Activated gamma-delta T cell (primary cell): ENCODE measurements at regions not wholly inside any gene's neighbourhood (a gene's known extent, or its start where the extent isn't known, plus 50 kb on each side); places are given as distances from the start of the nearest gene placed in this dataset.
"Not testable (repeated sequence)": the region's sequence is repeated elsewhere in the genome, so short reads cannot be mapped to it uniquely, and the experiment has no call there.

Experiments
- DNase-seq: peaks from one replicate; lab custom pipeline; 2025; lab: John Stamatoyannopoulos, UW

DNA sequence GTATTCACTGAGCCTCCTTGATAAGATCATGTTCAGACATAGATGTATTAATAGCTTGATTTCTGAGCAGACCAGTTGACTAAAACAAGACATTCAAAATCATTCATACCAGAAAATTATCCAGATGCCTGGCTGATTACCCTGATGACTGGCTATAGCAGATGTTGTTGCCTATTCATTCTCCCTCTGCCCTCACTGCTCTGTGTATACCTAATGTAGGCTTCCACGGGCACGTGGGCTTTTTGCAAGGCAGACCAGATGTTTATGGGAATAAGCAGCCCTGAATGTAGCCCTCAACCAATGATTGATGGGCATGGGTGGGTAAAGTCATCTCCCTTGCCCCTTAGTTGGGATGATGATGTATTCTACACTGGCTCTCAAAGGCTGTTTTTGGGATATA, 289.1 kb downstream of the MBD2 start:
- no peak for DNase-seq

GRCh38 chr18:53920312-53921075, 304.0 kb downstream of the MBD2 start:
- no peak for DNase-seq

GRCh38 chr18:53918091-53918490, 306.4 kb downstream of the MBD2 start:
- DNase-seq: no peak

- DNase-seq: no peak
Observed at GRCh38 chr18:53911200-53911599, 313.3 kb downstream of the MBD2 start.

GRCh38 chr18:53909668-53910067, 314.8 kb downstream of the MBD2 start:
- DNase-seq: no peak

- DNase-seq: no peak
Observed at GRCh38 chr18:53907921-53908320, 316.5 kb downstream of the MBD2 start.

GRCh38 chr18:53906681-53907080, 317.8 kb downstream of the MBD2 start:
- DNase-seq: no peak

GRCh38 chr18:53894675-53895442, 329.6 kb downstream of the MBD2 start:
- DNase-seq: no peak

DNA sequence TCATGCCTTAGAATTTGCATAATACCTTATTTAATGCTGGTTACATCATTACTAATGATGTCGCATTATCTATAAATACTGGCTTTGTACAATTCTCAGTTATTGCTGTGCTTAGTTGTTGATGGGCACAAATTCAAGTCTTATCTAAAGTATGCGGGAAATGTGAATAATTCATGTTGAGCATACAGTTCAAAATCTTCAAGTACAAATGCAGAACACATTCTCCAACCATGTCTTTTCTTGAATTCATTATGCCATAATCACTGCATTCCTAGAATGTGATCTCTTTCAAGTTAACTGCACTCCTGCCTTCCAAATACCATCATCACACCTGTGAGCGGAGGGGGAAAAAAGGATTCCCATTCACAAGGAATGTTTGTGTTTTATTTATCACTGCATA, 337.0 kb downstream of the MBD2 start:
- DNase-seq: no peak

GRCh38 chr18:53886058-53886457, 338.4 kb downstream of the MBD2 start:
- DNase-seq: no peak

GRCh38 chr18:53883771-53884170, 340.7 kb downstream of the MBD2 start:
- DNase-seq: no peak

DNA sequence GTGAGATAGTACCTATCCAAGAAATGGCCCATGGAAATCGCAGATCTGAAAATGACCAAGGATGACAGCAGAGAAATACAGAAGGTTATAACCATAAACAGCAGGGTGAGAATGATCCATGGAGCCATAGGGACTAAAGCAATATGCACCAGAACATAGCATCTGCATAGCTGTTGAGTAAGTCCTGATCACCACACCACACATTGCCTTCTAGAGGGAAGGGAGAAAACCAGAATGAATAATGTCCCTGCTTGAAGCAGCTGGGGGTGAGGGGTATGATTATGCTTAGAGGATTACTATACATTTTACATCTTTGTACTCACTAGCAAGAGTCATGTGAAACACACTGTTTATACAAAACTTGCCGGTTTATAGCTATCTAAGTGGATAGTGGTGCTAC, 350.4 kb downstream of the MBD2 start:
- no peak for DNase-seq

DNA sequence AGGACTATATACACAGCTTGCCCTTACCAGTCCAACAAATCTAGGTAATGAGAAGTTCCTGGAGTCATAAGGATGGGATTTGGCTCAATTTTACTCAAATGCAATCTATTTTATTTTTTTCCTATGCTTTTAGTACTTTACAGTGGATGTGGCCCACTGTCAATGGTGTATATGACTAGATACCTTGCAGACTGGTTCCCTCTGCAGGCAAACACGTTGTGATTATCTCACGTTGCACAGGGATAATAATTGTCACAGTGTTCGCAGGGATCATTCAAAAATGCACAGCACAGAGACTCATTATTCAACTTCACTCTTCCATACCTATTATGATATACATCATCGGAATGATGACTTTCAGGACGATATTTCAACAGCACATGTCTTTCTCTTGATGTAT, 359.7 kb downstream of the MBD2 start:
- DNase-seq: no peak

DNA sequence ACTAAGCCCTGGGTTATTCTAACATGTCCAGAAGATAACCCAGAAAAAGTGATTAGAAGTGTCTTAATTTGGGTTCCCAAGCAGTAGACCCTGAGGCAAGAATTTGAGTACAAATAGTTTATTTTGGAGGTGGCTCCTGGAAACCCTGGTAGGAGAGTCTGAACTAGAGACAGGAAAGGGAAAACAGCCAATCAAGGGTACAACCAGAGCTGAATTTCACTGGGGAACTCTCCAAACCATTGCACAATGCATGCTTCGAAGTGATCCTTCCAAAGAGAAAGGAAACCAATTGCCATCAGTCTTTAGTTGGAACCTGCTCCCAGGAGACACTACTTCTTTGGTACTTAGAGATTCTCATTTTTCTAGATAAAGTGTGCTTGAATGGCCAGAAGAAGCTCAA, 361.5 kb downstream of the MBD2 start:
- no peak for DNase-seq

DNA sequence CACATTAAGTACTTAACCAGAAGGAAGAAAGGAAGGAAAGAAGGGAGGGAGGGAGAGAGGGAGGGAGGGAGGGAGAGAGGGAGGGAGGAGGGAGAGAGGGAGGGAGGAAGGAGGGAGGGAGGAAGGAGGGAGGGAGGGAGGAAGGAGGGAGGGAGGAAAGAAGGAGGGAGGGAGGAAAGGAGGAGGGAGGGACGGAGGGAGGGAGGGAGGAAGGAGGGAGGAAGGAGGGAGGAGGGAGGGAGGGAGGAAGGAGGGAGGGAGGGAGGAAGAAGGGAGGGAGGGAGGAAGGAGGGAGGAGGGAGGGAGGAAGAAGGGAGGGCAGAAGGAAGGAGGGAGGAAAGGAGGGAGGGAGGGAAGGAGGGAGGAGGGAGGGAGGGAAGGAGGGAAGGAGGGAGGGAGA, 363.3 kb downstream of the MBD2 start:
- DNase-seq: no peak

DNA sequence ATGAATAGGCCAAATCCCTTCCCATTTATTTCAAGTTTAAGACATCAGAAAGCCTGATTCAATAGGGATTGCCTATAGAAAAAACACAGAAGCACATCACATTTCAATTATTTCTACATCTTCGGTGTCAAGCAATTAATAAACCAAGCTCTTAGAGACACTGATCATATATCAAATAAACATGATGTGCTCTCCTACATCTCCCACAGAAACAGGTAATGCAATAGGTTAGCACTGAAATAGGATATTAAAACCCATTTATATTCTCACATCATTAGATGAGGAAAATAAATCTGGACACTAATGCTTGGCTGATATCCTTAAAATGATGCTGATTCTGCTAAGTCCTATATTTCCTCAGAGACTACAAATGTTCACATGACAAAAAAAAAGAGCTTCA, 364.7 kb downstream of the MBD2 start:
- no peak for DNase-seq

DNA sequence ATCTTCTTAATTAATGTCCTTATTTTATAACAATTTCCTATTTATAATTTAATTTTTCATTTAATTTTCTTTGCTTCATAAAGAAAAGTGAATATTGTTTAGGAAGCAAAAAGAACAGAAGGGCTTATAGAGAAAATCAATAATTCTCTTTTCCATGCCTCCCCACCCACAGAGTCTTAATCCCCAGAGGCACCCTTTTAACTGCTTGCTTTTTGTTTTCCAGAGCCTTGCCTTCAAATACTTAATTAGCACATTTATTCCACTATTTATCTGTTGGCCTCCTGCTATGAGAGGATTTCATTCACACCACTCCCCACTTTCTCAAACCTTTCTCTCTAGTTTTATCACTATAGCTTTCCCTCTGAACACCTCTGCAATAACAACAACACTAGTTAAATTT, 373.6 kb downstream of the MBD2 start:
- no peak for DNase-seq

DNA sequence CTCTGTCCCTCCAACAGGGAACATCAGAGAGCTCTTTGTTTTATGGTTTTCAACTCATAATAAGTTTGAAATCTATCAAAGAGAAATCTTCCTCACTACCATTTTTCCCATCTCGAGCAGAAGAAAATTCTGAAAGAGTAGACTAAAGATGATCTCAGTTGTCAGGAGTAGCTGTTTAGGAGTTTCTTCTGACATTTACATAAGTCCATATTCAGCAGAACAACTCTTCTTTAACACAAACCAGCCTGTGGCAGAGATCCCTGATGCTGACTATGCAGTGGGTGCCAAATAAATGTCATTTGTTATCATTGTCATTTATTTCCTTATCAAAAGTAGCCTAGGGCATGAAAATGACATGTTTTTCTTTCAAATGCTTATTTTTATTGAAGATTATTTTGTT, 380.7 kb downstream of the MBD2 start:
- no peak for DNase-seq

- no peak for DNase-seq
Observed at GRCh38 chr18:53843113-53843760, 381.2 kb downstream of the MBD2 start.

GRCh38 chr18:53838746-53839145, 385.7 kb downstream of the MBD2 start:
- no peak for DNase-seq

DNA sequence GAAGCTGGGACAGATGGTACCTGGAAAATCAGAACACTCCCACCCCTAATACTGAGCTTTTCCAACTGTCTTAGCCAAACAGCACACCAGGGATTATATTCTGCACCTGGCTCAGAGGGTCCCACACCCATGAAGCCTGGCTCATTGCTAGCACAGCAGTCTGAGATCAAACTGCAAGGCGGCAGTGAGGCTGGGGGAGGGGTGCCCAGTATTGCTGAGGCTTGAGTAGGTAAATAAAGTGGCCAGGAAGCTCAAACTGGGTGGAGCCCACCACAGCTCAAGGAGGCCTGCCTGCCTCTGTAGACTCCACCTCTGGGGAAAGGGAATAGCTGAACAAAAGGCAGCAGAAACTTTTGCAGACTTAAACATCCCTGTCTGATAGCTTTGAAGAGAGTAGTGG, 403.3 kb downstream of the MBD2 start:
- not testable (repeated sequence) for DNase-seq

DNA sequence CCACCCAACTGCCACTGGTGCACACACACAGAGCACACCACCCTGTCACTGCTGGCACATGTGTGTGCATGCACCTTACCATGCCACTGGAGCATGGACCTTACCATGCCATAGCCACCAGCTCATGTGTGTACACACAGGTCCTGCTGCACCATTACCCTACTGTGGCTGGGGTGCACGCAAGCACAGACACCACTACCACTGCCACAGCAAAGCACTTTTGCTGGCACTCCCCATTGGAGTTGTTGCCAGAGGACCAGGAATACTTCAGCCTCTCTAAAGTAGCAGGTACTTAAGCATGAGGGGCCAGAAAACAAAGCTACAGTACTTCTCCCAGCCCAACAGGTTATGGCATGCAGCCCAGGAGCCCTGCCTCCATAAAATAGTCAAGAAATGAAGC, 404.8 kb downstream of the MBD2 start:
- no peak for DNase-seq

- DNase-seq: no peak
Observed at GRCh38 chr18:53819174-53819573, 405.3 kb downstream of the MBD2 start.
